ENCODE measurements at regions not wholly inside any gene's neighbourhood (a gene's known extent, or its start where the extent isn't known, plus 50 kb on each side); places are given as distances from the start of the nearest gene placed in this dataset.

DNA sequence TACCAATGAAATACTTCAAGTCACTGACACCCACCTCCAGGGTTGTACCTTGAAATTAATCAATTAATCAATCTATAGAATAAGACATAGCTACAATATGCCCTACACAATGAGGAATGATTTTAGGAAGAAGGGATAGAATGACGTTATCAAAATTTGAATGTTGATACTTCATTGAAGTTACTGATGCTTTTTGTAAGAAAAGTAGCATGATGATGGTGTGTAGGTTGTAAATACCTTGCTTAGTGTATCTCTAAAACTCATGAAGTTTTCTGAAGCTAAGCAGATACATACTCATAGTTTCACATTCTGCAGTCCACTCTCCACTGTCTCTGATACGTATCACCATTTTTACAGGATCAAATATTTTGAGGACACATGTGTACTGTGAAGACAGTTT, 670.4 kb upstream of the GOT2 start:
- Histone ChIP-seq H3K27me3 (no peaks in the 10 kb centered on the region), H3K9me3 (no peaks in the 10 kb centered on the region), H3K4me1 (no peaks in the 10 kb centered on the region), H3K36me3 (no peaks in the 10 kb centered on the region), H3K27ac (replicated peaks in 1 of 4) (no peak overlapping the region), H3K4me3 (no peak overlapping the region)
- intact Hi-C loops (cut with DNase I) = no loop called here
- TF ChIP-seq EP300 (IDR thresholded peaks at IDR 0.05) = no peak
- TF ChIP-seq POLR2AphosphoS5 (IDR thresholded peaks at IDR 0.05) = no peak
- TF ChIP-seq, protein P1, sequence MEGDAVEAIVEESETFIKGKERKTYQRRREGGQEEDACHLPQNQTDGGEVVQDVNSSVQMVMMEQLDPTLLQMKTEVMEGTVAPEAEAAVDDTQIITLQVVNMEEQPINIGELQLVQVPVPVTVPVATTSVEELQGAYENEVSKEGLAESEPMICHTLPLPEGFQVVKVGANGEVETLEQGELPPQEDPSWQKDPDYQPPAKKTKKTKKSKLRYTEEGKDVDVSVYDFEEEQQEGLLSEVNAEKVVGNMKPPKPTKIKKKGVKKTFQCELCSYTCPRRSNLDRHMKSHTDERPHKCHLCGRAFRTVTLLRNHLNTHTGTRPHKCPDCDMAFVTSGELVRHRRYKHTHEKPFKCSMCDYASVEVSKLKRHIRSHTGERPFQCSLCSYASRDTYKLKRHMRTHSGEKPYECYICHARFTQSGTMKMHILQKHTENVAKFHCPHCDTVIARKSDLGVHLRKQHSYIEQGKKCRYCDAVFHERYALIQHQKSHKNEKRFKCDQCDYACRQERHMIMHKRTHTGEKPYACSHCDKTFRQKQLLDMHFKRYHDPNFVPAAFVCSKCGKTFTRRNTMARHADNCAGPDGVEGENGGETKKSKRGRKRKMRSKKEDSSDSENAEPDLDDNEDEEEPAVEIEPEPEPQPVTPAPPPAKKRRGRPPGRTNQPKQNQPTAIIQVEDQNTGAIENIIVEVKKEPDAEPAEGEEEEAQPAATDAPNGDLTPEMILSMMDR (IDR thresholded peaks at IDR 0.05) = no peak
- TF ChIP-seq POLR2A (IDR thresholded peaks at IDR 0.05; ENCODE audit: low read depth) = no peak
- WGBS = 82% methylated on average over 2 of the region's 2 CpGs
- DNase-seq (ENCODE audit: extremely low spot score) = no peak

DNA sequence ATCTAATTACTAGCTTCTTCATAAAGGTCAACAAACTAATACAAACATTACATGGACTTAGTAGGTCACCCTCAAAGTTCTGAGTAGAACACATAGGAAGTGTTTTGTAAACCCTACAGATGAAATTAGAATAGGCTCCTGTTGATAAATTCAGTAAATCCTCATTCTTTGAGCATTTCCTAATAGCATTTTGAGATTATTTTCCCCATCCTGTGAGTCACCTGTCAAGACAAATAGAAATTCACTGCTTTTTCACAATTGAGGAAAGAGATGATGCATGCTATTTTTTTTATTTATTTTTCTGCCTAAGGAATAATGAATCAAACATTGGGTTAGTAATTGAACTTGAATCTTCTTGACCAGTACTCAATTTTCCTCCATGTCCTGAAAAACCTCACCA, 666.7 kb upstream of the GOT2 start:
- Histone ChIP-seq H3K9me3 (no peaks in the 10 kb centered on the region), H3K27me3 (no peaks in the 10 kb centered on the region), H3K27ac (replicated peaks in 1 of 4) (no peak overlapping the region), H3K4me3 (no peak overlapping the region), H3K36me3 (no peaks in the 10 kb centered on the region), H3K4me1 (no peaks in the 10 kb centered on the region)
- TF ChIP-seq, protein P1 (IDR thresholded peaks at IDR 0.05) = no peak
- TF ChIP-seq POLR2A (IDR thresholded peaks at IDR 0.05; ENCODE audit: low read depth) (no peak), POLR2AphosphoS5 (IDR thresholded peaks at IDR 0.05) (no peak), EP300 (IDR thresholded peaks at IDR 0.05) (no peak)
- intact Hi-C loops (cut with DNase I) = no loop called here
- no peak for DNase-seq (ENCODE audit: extremely low spot score)

DNA sequence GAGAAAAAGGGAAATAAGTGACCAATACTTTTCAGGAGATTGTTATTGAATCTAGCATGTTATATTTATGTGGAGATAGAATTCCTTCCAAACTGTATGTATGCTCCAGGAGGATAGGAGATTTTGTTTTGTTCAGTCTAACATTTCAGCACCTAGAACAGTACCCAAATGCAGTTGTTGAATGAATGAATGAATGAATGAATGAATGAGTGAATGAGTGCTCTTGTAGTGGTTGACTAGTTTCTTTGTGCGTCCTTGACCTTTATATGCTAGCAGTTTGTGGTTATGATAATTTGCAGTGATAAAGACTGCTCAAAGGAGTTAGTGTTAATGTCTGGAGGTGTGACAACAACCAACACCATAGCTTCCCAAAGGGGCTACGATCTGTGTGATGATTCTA, 663.5 kb upstream of the GOT2 start:
- WGBS = 63% methylated on average over 2 of the region's 2 CpGs
- intact Hi-C loops (cut with DNase I) = no loop called here

DNA sequence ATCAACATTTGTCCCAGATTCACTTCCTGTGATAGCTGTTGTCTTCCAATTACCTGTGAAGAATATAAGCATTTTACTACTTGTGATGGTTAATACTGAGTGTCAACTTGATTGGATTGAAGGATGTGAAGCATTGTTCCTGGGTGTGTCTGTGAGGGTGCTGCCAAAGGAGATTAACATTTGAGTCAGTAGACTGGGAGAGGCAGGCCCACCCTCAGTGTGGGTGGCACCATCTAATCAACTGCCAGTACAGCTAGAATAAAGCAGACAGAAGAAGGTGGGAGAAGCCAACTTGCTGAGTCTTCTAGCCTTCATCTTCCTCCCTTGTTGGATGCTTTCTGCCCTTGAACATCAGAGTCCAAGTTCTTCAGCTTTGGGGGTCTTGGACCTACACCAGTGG, 660.4 kb upstream of the GOT2 start:
- intact Hi-C loops (cut with DNase I) = no loop called here
- no peak for DNase-seq (ENCODE audit: extremely low spot score)

More for the DNA sequence above, 663.5 kb upstream of the GOT2 start:
- Histone ChIP-seq H3K27ac (replicated peaks in 1 of 4) (no peak overlapping the region), H3K4me1 (no peaks in the 10 kb centered on the region), H3K9me3 (no peaks in the 10 kb centered on the region), H3K4me3 (no peak overlapping the region), H3K27me3 (no peaks in the 10 kb centered on the region), H3K36me3 (no peaks in the 10 kb centered on the region)
- TF ChIP-seq POLR2A (IDR thresholded peaks at IDR 0.05; ENCODE audit: low read depth) = no peak
- TF ChIP-seq POLR2AphosphoS5 (IDR thresholded peaks at IDR 0.05) = no peak
- TF ChIP-seq, protein P1 (IDR thresholded peaks at IDR 0.05) = no peak
- TF ChIP-seq EP300 (IDR thresholded peaks at IDR 0.05) = no peak
- DNase-seq (ENCODE audit: extremely low spot score) = no peak

DNA sequence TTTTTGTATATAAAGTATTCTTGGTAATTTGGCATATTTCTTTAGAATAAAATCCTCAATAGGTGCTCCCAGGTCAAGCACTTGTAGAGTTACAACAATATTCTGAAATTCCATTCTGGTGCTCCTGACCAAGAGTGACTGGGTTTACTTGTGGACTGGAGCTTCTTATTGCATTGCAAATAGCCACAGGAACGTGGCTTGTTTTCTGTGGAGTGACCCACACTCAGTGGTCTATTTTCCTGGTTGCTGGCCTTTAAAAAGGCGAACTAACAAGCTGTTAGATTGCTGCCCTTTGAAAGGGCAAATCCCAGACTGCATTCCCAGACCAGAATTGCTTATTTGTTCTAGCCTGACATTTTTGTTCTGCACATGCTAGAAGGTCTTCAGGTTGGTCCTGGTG, 658.8 kb upstream of the GOT2 start:
- Histone ChIP-seq H3K36me3 (no peaks in the 10 kb centered on the region), H3K4me3 (no peak overlapping the region), H3K9me3 (no peaks in the 10 kb centered on the region), H3K4me1 (no peaks in the 10 kb centered on the region), H3K27me3 (no peaks in the 10 kb centered on the region), H3K27ac (replicated peaks in 1 of 4) (no peak overlapping the region)
- intact Hi-C loops (cut with DNase I) = no loop called here
- DNase-seq (ENCODE audit: extremely low spot score) = no peak
- TF ChIP-seq POLR2A (IDR thresholded peaks at IDR 0.05; ENCODE audit: low read depth) (no peak), EP300 (IDR thresholded peaks at IDR 0.05) (no peak), POLR2AphosphoS5 (IDR thresholded peaks at IDR 0.05) (no peak)
- TF ChIP-seq, protein P1 (IDR thresholded peaks at IDR 0.05) = no peak
- 50% methylated on average over 2 of the region's 2 CpGs for WGBS

More for the DNA sequence above, 660.4 kb upstream of the GOT2 start:
- Histone ChIP-seq H3K9me3 (no peaks in the 10 kb centered on the region), H3K36me3 (no peaks in the 10 kb centered on the region), H3K27me3 (no peaks in the 10 kb centered on the region), H3K4me3 (no peak overlapping the region), H3K27ac (replicated peaks in 1 of 4) (no peak overlapping the region), H3K4me1 (no peaks in the 10 kb centered on the region)
- no peak for TF ChIP-seq EP300 (IDR thresholded peaks at IDR 0.05)
- TF ChIP-seq POLR2A (IDR thresholded peaks at IDR 0.05; ENCODE audit: low read depth) = no peak
- TF ChIP-seq, protein P1 (IDR thresholded peaks at IDR 0.05) = no peak
- no peak for TF ChIP-seq POLR2AphosphoS5 (IDR thresholded peaks at IDR 0.05)
